ENCODE measurements at regions not wholly inside any gene's neighbourhood (a gene's known extent, or its start where the extent isn't known, plus 50 kb on each side); places are given as distances from the start of the nearest gene placed in this dataset.

GRCh38 chr3:137946356-137946973, 63.5 kb upstream of the CLDN18 start:
- Histone ChIP-seq H3K36me3 (no peaks in the 10 kb centered on the region), H3K4me3 (ENCODE audit: low read depth, low read length) (no peak overlapping the region), H3K4me1 (no peaks in the 10 kb centered on the region), H3K27me3 (no peaks in the 10 kb centered on the region), H3K9me3 (no peaks in the 10 kb centered on the region)
- peak; percentile 61 for DNase-seq
- TF ChIP-seq CTCF (IDR thresholded peaks at IDR 0.05; ENCODE audit: low read depth, low read length), result peak; percentile 83

- H3K4me1 ChIP-seq, result no peaks in the 10 kb centered on the region
- H3K36me3 ChIP-seq, result no peaks in the 10 kb centered on the region
- no peak for DNase-seq
- H3K4me3 ChIP-seq (ENCODE audit: low read depth, low read length), result no peak overlapping the region
- H3K9me3 ChIP-seq, result no peaks in the 10 kb centered on the region
- no peaks in the 10 kb centered on the region for H3K27me3 ChIP-seq
- TF ChIP-seq CTCF (IDR thresholded peaks at IDR 0.05; ENCODE audit: low read depth, low read length), result no peak
Observed at GRCh38 chr3:137947117-137947516, 62.8 kb upstream of the CLDN18 start.

- no peak for DNase-seq
- TF ChIP-seq CTCF (IDR thresholded peaks at IDR 0.05; ENCODE audit: low read depth, low read length), result no peak
- no peaks in the 10 kb centered on the region for H3K4me1 ChIP-seq
Observed at GRCh38 chr3:137948400-137949072, 61.4 kb upstream of the CLDN18 start.

GRCh38 chr3:137958636-137959035, 51.3 kb upstream of the CLDN18 start:
- no peaks in the 10 kb centered on the region for H3K4me1 ChIP-seq
- TF ChIP-seq CTCF (IDR thresholded peaks at IDR 0.05; ENCODE audit: low read depth, low read length), result no peak
- H3K27me3 ChIP-seq, result no peaks in the 10 kb centered on the region; the same call in 1 of the 2 replicates
- no peak for DNase-seq
- no peaks in the 10 kb centered on the region for H3K9me3 ChIP-seq
- H3K4me3 ChIP-seq (ENCODE audit: low read depth, low read length), result no peak overlapping the region
- H3K36me3 ChIP-seq, result no peaks in the 10 kb centered on the region

More at GRCh38 chr3:137948400-137949072, 61.4 kb upstream of the CLDN18 start:
- Histone ChIP-seq H3K27me3 (no peaks in the 10 kb centered on the region), H3K36me3 (no peaks in the 10 kb centered on the region), H3K4me3 (ENCODE audit: low read depth, low read length) (no peak overlapping the region), H3K9me3 (no peaks in the 10 kb centered on the region)
